ENCODE measurements at regions not wholly inside any gene's neighbourhood (a gene's known extent, or its start where the extent isn't known, plus 50 kb on each side); places are given as distances from the start of the nearest gene placed in this dataset.

DNA sequence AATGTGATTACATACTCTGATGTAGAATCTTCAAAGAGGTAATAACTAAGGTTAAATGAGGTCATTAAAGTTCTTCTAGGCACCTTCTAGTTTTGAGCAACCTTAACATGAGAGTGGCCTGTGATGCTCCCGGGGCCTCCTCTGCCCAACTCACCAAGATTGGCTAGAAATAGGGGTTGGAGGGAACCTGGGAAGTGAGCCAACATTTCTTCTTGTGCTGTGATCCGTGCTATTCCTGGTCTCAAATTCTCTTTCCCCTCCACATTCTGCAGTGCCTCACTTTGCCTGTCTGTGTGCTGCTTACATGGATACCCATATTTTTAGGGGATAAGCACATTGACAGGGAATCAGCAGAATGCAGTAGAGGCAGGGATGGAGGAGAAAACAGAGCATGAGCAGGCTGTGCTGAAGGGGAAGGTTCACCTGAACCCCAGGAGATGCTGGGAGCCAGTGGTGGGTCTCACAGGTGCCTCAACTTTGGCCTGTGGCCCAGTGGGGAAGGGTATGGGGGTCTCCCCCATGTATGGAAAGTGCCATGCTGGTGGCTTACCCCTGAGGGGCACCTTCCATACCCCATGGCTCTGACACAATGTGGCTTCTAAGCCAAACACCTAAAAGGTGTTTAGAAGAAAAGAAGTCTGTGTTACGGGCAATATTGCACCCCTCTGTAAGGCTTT lies 164.7 kb upstream of the CHD6 start:
- FAIRE-seq, result no peak

DNA sequence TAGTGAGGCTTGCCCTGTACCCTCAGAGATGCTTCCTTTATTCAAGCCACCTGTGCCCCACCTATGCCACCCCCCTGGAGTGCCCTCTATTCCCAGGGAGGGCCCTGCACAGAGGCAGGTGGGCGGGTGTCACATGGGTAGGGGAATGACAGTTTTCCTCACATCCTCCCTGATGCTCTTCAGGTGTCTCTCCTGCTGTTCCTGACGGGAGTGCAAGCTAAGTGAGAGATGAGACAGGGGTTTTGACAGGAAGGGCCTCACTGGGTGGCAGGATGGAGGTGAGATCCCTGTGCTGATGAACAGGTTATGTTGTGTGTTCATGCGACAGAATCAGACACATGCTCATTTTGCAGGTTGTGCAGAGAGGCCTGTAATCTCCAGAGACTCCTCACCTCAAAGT lies 164.1 kb upstream of the CHD6 start:
- FAIRE-seq (no peak), DNase-seq (ENCODE audit: insufficient read length) (no peak)
- TF ChIP-seq TAF1 (IDR thresholded peaks at IDR 0.05; ENCODE audit: borderline replicate concordance, low read depth, low read length) (no peak), POLR2A (IDR thresholded peaks at IDR 0.05; ENCODE audit: low read depth, low read length) (no peak), POLR2AphosphoS5 (IDR thresholded peaks at IDR 0.05; ENCODE audit: low read depth, low read length) (no peak)

More for the DNA sequence above, 164.7 kb upstream of the CHD6 start:
- no peak for TF ChIP-seq TAF1 (IDR thresholded peaks at IDR 0.05; ENCODE audit: borderline replicate concordance, low read depth, low read length)
- no peak for TF ChIP-seq POLR2A (IDR thresholded peaks at IDR 0.05; ENCODE audit: low read depth, low read length)
- TF ChIP-seq POLR2AphosphoS5 (IDR thresholded peaks at IDR 0.05; ENCODE audit: low read depth, low read length), result no peak
- DNase-seq (ENCODE audit: insufficient read length), result no peak

DNA sequence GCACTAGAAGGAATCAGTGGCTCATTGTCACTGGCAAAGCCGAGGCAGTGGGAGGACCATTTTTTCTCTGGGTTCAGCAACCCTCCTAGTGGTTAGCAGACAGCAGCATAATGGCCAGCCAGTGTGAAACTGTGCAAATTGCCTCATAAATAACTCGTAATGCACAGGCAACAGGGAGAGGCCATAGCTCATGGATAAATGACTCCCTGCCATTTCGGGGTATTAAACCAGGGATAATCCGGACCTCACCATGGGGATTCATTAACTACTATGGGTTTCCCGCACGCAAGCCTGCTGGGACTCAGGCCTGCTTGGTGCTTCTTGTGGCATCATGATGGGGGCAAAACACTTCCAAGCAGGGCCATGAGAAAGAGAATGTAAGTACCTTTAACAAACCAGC lies 158.2 kb upstream of the CHD6 start:
- no peak for TF ChIP-seq POLR2A (IDR thresholded peaks at IDR 0.05; ENCODE audit: low read depth, low read length)
- no peak for TF ChIP-seq TAF1 (IDR thresholded peaks at IDR 0.05; ENCODE audit: borderline replicate concordance, low read depth, low read length)
- no peak for TF ChIP-seq POLR2AphosphoS5 (IDR thresholded peaks at IDR 0.05; ENCODE audit: low read depth, low read length)
- no peak for FAIRE-seq
- no peak for DNase-seq (ENCODE audit: insufficient read length)

DNA sequence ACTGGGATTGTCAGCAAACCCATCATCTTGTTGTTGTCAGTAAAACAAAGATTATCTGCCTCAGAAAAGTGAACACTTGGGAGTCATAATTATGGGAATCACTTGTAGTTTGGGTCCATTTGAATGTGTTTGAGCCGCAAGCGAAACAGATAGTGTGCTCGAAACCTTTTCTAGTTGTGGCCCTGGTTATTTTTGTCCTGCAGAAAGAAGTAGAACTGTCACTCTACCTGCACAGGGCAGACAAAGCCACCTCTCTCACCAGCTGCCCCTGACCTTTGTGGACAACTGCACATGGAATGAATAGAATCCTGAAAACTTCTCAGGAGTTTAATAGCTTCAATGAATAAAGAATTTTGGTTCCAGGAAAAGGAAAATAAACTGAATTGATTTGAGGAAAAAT lies 156.1 kb upstream of the CHD6 start:
- DNase-seq (ENCODE audit: insufficient read length) (no peak), FAIRE-seq (no peak)
- TF ChIP-seq POLR2A (IDR thresholded peaks at IDR 0.05; ENCODE audit: low read depth, low read length) (no peak), TAF1 (IDR thresholded peaks at IDR 0.05; ENCODE audit: borderline replicate concordance, low read depth, low read length) (no peak), POLR2AphosphoS5 (IDR thresholded peaks at IDR 0.05; ENCODE audit: low read depth, low read length) (no peak)

DNA sequence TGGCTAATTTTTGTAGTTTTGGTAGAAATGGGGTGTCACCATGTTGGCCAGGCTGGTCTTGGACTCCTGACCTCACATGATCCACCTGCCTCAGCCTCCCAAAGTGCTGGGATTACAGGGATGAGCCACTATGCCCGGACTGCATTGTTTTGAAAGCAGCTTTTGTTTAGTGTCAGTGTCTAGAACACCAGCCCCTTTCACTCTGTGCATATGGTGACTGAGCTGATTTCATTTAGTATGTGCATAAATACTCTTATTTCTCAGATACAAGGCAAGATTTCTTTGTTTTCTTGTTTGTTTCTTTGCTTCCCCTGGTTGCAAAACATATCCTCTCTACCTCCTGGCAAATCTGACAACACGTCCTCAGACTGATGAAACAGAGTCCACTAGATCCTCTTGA lies 152.8 kb upstream of the CHD6 start:
- DNase-seq (ENCODE audit: insufficient read length) (no peak), FAIRE-seq (no peak)
- TF ChIP-seq POLR2A (IDR thresholded peaks at IDR 0.05; ENCODE audit: low read depth, low read length) (no peak), TAF1 (IDR thresholded peaks at IDR 0.05; ENCODE audit: borderline replicate concordance, low read depth, low read length) (no peak), POLR2AphosphoS5 (IDR thresholded peaks at IDR 0.05; ENCODE audit: low read depth, low read length) (no peak)

DNA sequence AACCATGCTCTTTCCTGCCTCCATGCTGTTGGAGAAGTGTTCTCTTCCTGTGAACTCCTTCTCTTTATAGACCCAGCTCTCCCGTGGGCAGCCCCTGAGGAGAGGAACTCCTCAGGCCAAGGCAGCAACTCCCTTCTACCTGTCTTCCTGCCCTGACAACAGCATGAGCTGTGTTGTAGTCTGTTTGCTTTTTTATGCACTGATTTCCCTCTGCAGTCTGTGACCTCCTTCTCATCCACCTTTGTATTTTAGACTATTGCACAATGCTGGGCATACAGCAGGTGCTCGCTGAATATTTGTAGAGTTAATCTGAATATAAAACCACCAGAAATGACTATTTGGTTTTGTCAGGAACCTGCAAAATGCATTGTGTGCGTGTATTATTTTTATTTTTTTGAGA lies 152.2 kb upstream of the CHD6 start:
- no peak for TF ChIP-seq POLR2AphosphoS5 (IDR thresholded peaks at IDR 0.05; ENCODE audit: low read depth, low read length)
- no peak for TF ChIP-seq POLR2A (IDR thresholded peaks at IDR 0.05; ENCODE audit: low read depth, low read length)
- no peak for TF ChIP-seq TAF1 (IDR thresholded peaks at IDR 0.05; ENCODE audit: borderline replicate concordance, low read depth, low read length)
- FAIRE-seq, result no peak
- DNase-seq (ENCODE audit: insufficient read length), result no peak

DNA sequence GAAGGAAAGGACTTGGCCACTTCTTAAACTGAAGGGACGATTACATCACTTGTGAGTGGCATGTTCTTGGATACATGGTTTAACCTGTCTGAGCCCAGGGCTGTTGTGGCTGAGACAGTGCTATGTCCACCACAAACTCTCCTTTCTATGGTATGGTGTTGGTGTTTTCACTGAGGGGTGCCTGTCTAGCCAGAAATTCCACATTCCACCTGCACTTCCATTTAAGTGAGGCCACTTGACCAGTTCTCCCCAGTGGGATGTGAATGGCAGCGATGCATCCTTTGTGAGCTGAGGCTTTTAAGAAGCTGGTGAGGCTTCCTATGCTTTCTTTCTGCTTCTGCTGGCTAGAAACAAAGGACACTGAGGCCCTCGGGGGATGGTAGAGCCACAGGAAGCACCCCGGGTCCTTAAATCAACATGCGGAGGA lies 151.4 kb upstream of the CHD6 start:
- no peak for DNase-seq (ENCODE audit: insufficient read length)
- no peak for TF ChIP-seq POLR2A (IDR thresholded peaks at IDR 0.05; ENCODE audit: low read depth, low read length)
- TF ChIP-seq POLR2AphosphoS5 (IDR thresholded peaks at IDR 0.05; ENCODE audit: low read depth, low read length), result no peak
- no peak for TF ChIP-seq TAF1 (IDR thresholded peaks at IDR 0.05; ENCODE audit: borderline replicate concordance, low read depth, low read length)
- no peak for FAIRE-seq

DNA sequence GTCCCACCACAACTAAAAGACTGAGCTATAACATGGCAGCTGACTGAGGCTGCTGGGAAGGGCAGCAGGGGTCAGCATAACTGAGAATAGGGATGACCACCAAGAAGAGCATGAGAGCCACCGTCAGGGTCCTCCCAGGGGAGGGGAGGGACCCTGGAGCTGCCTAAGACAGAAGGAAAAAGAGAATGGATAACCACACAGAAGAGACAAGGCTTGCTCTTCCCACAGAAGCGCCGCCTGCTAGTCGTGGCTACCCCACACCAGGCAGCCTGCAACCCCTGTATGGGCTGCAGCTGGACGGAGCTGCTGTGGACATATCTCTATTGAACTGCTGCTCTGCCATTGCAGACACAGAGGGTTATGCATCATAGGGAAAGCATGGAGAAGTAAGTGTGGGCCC lies 132.0 kb upstream of the CHD6 start:
- no peak for FAIRE-seq
- TF ChIP-seq POLR2A (IDR thresholded peaks at IDR 0.05; ENCODE audit: low read depth, low read length) (no peak), POLR2AphosphoS5 (IDR thresholded peaks at IDR 0.05; ENCODE audit: low read depth, low read length) (no peak), TAF1 (IDR thresholded peaks at IDR 0.05; ENCODE audit: borderline replicate concordance, low read depth, low read length) (no peak)

DNA sequence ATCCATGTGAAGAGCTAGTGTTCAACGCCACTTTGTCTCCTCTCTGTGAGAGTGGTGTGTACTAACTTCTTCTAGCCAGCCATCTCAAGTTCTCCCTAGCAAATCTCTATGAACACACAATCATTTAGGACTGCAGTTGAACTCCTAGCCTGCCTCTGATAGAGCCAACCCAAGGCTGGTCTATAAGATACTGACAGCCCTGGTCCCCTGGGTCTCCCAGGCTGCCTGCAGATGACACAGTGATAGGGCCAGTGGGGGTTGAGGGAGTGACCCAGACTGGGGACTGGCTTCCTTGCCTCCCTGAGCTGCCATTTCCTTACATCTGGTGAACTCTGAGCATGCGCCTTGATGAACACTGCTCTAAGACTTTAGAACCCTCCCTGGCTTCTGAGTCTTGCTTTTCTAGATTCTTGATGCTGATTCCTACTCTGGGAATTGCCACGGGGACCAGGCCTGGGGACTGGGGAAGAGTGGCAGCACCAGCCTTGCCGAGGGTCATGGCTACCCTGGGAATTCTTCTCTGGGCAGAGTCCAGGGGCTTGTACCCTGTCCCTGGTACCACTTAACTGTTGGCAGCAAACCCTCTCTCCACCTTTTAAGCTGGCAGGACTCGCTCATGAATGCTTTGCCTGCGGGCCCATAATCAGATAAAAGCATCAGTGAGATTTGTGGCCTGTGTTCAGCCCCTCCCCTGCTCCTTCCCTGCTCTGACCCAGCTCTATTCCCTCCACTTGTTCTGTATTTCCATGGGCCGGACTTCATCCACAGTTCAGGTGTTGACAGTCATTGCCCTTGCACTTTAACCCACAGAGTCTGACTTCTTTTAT lies 130.8 kb upstream of the CHD6 start:
- no peak for FAIRE-seq
- TF ChIP-seq POLR2A (IDR thresholded peaks at IDR 0.05; ENCODE audit: low read depth, low read length) (no peak), TAF1 (IDR thresholded peaks at IDR 0.05; ENCODE audit: borderline replicate concordance, low read depth, low read length) (no peak), POLR2AphosphoS5 (IDR thresholded peaks at IDR 0.05; ENCODE audit: low read depth, low read length) (no peak)
- DNase-seq (ENCODE audit: insufficient read length), result no peak

More for the DNA sequence above, 132.0 kb upstream of the CHD6 start:
- DNase-seq (ENCODE audit: insufficient read length), result no peak

DNA sequence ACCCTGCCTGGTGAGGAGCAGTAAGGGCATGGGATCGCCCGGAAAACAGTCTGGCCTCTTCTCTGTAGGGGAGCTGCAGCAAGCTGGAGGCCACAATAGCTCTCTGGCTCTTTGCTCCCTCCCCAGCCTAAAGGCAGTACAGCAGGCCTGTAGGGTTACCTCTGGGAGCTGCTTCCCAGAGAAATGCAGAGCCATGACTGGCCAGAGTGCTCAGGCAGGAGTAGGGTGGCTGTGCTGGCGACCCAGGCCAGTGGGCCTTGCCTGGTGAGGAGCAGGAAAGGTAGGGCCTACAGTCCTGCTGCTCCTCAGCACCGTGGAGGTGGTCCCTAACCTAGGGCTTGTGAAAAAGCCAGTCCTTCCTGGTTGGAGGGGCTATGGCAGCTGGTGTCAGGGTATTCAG lies 129.9 kb upstream of the CHD6 start:
- DNase-seq (ENCODE audit: insufficient read length), result no peak
- no peak for FAIRE-seq
- TF ChIP-seq POLR2A (IDR thresholded peaks at IDR 0.05; ENCODE audit: low read depth, low read length) (no peak), TAF1 (IDR thresholded peaks at IDR 0.05; ENCODE audit: borderline replicate concordance, low read depth, low read length) (no peak), POLR2AphosphoS5 (IDR thresholded peaks at IDR 0.05; ENCODE audit: low read depth, low read length) (no peak)

DNA sequence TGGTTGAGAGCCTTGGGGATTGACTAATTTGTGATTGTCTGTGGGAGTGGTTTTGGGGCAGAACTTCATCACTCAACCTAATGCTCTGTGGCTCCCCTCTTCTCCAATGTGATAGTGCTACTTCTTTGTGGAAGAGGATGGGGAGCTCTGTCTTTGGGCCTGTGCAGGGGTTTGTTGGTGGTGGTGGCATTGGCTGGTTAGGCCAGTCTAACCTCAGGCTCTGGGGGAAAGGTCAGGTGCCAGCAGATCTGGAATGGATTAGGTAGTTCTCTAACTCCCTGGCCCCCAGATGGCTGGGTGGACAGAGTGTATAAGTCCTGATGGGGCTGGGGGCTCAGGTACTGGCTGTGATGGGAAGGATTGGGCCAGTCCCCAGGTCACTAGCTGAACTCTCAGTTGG lies 129.0 kb upstream of the CHD6 start:
- DNase-seq (ENCODE audit: insufficient read length) (no peak), FAIRE-seq (no peak)
- TF ChIP-seq POLR2A (IDR thresholded peaks at IDR 0.05; ENCODE audit: low read depth, low read length) (no peak), TAF1 (IDR thresholded peaks at IDR 0.05; ENCODE audit: borderline replicate concordance, low read depth, low read length) (no peak), POLR2AphosphoS5 (IDR thresholded peaks at IDR 0.05; ENCODE audit: low read depth, low read length) (no peak)

DNA sequence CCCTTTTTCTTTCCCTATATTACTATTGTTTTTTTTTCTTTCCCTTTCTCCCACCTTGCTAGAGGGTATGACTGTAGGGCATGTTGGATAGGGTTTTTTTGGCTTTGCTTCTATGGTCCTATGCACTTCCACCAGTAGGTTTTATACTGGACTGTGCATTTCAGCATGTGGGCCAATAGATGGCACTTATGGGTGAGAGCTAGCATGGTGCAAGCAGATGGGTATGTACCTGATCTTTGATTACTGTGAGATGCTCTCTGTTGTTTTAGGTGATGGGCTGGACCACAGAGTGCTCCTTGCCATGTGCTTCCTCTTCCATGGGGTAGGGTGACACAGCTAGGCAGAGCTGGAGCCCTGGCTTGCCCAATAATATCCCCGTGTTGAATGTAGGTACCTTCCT lies 128.5 kb upstream of the CHD6 start:
- DNase-seq (ENCODE audit: insufficient read length) (no peak), FAIRE-seq (no peak)
- TF ChIP-seq POLR2AphosphoS5 (IDR thresholded peaks at IDR 0.05; ENCODE audit: low read depth, low read length) (no peak), POLR2A (IDR thresholded peaks at IDR 0.05; ENCODE audit: low read depth, low read length) (no peak), TAF1 (IDR thresholded peaks at IDR 0.05; ENCODE audit: borderline replicate concordance, low read depth, low read length) (no peak)
